ENCODE measurements at regions not wholly inside any gene's neighbourhood (a gene's known extent, or its start where the extent isn't known, plus 50 kb on each side); places are given as distances from the start of the nearest gene placed in this dataset.
"Not testable (repeated sequence)": the region's sequence is repeated elsewhere in the genome, so short reads cannot be mapped to it uniquely, and the experiment has no call there.

GRCh38 chr2:126952216-126952615 is 53.5 kb downstream of the TEX51 start:
- no peak for DNase-seq

GRCh38 chr2:126953483-126953882 is 54.8 kb downstream of the TEX51 start:
- DNase-seq, result no peak

- no peak for DNase-seq
Measured at GRCh38 chr2:126954831-126955230, 56.1 kb downstream of the TEX51 start.

- not testable (repeated sequence) for DNase-seq
Measured at GRCh38 chr2:126956773-126957172, 58.1 kb downstream of the TEX51 start.

- DNase-seq, result no peak
Measured at GRCh38 chr2:126963390-126963789, 64.7 kb downstream of the TEX51 start.

GRCh38 chr2:126966601-126967000 is 67.9 kb downstream of the TEX51 start:
- DNase-seq, result no peak

GRCh38 chr2:126970583-126970982 is 71.9 kb downstream of the TEX51 start:
- DNase-seq, result no peak

GRCh38 chr2:126971162-126971480 is 72.4 kb downstream of the TEX51 start:
- no peak for DNase-seq

GRCh38 chr2:126971481-126972278 is 73.0 kb downstream of the TEX51 start:
- DNase-seq, result peak; percentile 79

GRCh38 chr2:126972279-126972626 is 73.6 kb downstream of the TEX51 start:
- no peak for DNase-seq

GRCh38 chr2:126973745-126974144 is 75.1 kb downstream of the TEX51 start:
- no peak for DNase-seq

GRCh38 chr2:126975671-126976655 is 77.3 kb downstream of the TEX51 start:
- DNase-seq, result no peak

GRCh38 chr2:126976721-126977328 is 78.1 kb downstream of the TEX51 start:
- no peak for DNase-seq

GRCh38 chr2:126978333-126978732 is 79.6 kb downstream of the TEX51 start:
- no peak for DNase-seq

- DNase-seq, result no peak
Measured at GRCh38 chr2:126979039-126980003, 80.6 kb downstream of the TEX51 start.

- DNase-seq, result no peak
Measured at GRCh38 chr2:126981476-126981875, 82.8 kb downstream of the TEX51 start.

GRCh38 chr2:126982935-126983334 is 84.2 kb downstream of the TEX51 start:
- no peak for DNase-seq

- DNase-seq, result no peak
Measured at GRCh38 chr2:126986631-126987187, 88.0 kb downstream of the TEX51 start.

- no peak for DNase-seq
Measured at GRCh38 chr2:126988482-126988881, 89.8 kb downstream of the TEX51 start.

- not testable (repeated sequence) for DNase-seq
Measured at GRCh38 chr2:126989064-126989463, 90.4 kb downstream of the TEX51 start.

- no peak for DNase-seq
Measured at GRCh38 chr2:126990200-126990599, 91.5 kb downstream of the TEX51 start.
